Fibroblast of lung (primary cell): ENCODE measurements at regions not wholly inside any gene's neighbourhood (a gene's known extent, or its start where the extent isn't known, plus 50 kb on each side); places are given as distances from the start of the nearest gene placed in this dataset.

ENCODE experiments used
- EZH2 ChIP-seq: IDR thresholded peaks from 2 replicates; pipeline ENCODE4 v1.5.1; 2012; ENCODE audit warnings: low read length, control low read depth, mild to moderate bottlenecking; ENCODE audit errors: missing control alignments
- TF ChIP-seq, protein P1 (sequence below), 2 donors: IDR thresholded peaks in 1 of 2; conservative IDR thresholded peaks in 1 of 2; 1 replicate in 1 of 2; 2 replicates in 1 of 2; pipeline ENCODE4 v1.5.1; 2011 to 2012; ENCODE audit warnings: low read length in 2 of 2, control low read depth in 1 of 2, inconsistent platforms in 1 of 2, low read depth in 1 of 2, mild to moderate bottlenecking in 1 of 2

- TF ChIP-seq, protein P1, sequence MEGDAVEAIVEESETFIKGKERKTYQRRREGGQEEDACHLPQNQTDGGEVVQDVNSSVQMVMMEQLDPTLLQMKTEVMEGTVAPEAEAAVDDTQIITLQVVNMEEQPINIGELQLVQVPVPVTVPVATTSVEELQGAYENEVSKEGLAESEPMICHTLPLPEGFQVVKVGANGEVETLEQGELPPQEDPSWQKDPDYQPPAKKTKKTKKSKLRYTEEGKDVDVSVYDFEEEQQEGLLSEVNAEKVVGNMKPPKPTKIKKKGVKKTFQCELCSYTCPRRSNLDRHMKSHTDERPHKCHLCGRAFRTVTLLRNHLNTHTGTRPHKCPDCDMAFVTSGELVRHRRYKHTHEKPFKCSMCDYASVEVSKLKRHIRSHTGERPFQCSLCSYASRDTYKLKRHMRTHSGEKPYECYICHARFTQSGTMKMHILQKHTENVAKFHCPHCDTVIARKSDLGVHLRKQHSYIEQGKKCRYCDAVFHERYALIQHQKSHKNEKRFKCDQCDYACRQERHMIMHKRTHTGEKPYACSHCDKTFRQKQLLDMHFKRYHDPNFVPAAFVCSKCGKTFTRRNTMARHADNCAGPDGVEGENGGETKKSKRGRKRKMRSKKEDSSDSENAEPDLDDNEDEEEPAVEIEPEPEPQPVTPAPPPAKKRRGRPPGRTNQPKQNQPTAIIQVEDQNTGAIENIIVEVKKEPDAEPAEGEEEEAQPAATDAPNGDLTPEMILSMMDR (conservative IDR thresholded peaks at IDR 0.05 in 1 of 2, IDR thresholded peaks at IDR 0.05 in 1 of 2; ENCODE audit: low read depth in 1 of 2, low read length in 2 of 2) = no peak
- TF ChIP-seq EZH2 = no peak
Measured at GRCh38 chr3:71964170-71964569, 179.2 kb upstream of the PROK2 start.
